MM.1S (cell line): ENCODE measurements at regions not wholly inside any gene's neighbourhood (a gene's known extent, or its start where the extent isn't known, plus 50 kb on each side); places are given as distances from the start of the nearest gene placed in this dataset.

Source experiments
- DNase-seq: peaks from one replicate; pipeline ENCODE4 v3.0.0-alpha.2; 2015
- H2AFZ ChIP-seq: fragments of 300-600 bp; sonication (generic); 2 replicates; pipeline ENCODE4 v1.6.0; 2016; ENCODE audit warnings: antibody characterized with exemption, low read length
- H3F3A ChIP-seq: fragments of 300-600 bp; sonication (generic); 2 replicates; pipeline ENCODE4 v1.6.1; 2016; ENCODE audit warnings: mild to moderate bottlenecking, antibody characterized with exemption, low read length, moderate library complexity, mixed read lengths; ENCODE audit not compliant: insufficient read depth
- H3K27ac ChIP-seq: fragments of 300-600 bp; sonication (generic); 2 replicates; pipeline ENCODE4 v1.5.1; 2016; ENCODE audit warnings: mild to moderate bottlenecking, low read length
- H3K27me3 ChIP-seq: fragments of 300-600 bp; sonication (generic); replicated peaks from 2 replicates; pipeline ENCODE4 v1.6.0; 2016; ENCODE audit warnings: low read length; ENCODE audit not compliant: insufficient read depth
- H3K36me3 ChIP-seq: fragments of 300-600 bp; sonication (generic); replicated peaks from 2 replicates; pipeline ENCODE4 v1.6.1; 2016; ENCODE audit warnings: mild to moderate bottlenecking, low read length, mixed read lengths; ENCODE audit not compliant: insufficient read depth
- H3K4me1 ChIP-seq: fragments of 300-600 bp; sonication (generic); 2 replicates; pipeline ENCODE4 v1.6.1; 2016; ENCODE audit warnings: low read length, mixed read lengths
- H3K4me2 ChIP-seq: fragments of 300-600 bp; sonication (generic); 2 replicates; pipeline ENCODE4 v1.6.0; 2016; ENCODE audit warnings: low read depth, low read length
- H3K4me3 ChIP-seq: fragments of 300-600 bp; sonication (generic); 2 replicates; pipeline ENCODE4 v1.5.1; 2016; ENCODE audit warnings: low read length, mixed read lengths
- H3K79me2 ChIP-seq: fragments of 300-600 bp; sonication (generic); 2 replicates; pipeline ENCODE4 v1.6.1; 2016; ENCODE audit warnings: mixed run types, low read length, mixed read lengths
- H3K9ac ChIP-seq: fragments of 300-600 bp; sonication (generic); 2 replicates; pipeline ENCODE4 v1.6.1; 2016; ENCODE audit warnings: low read length, mixed read lengths
- H3K9me2 ChIP-seq: fragments of 300-600 bp; sonication (generic); replicated peaks from 2 replicates; pipeline ENCODE4 v1.6.1; 2016; ENCODE audit warnings: mild to moderate bottlenecking, low read length, mixed read lengths; ENCODE audit not compliant: insufficient read depth
- H3K9me3 ChIP-seq: fragments of 300-600 bp; sonication (generic); replicated peaks from 2 replicates; pipeline ENCODE4 v1.6.1; 2016; ENCODE audit warnings: mild to moderate bottlenecking, low read length, mixed read lengths; ENCODE audit not compliant: insufficient read depth
- H4K20me1 ChIP-seq: fragments of 300-600 bp; sonication (generic); 2 replicates; pipeline ENCODE4 v1.6.1; 2016; ENCODE audit warnings: mild to moderate bottlenecking, low read length, moderate library complexity, mixed read lengths; ENCODE audit not compliant: insufficient read depth
- CTCF ChIP-seq: fragments of 300-600 bp; sonication (generic); IDR thresholded peaks from 2 replicates; pipeline ENCODE4 v1.5.1; 2016; ENCODE audit warnings: antibody characterized with exemption, low read length, mixed read lengths
- EZH2 ChIP-seq: fragments of 300-600 bp; sonication (generic); optimal IDR thresholded peaks from 2 replicates; pipeline ENCODE3; 2017; ENCODE audit warnings: low read depth, mild to moderate bottlenecking, antibody characterized with exemption, low read length, mixed read lengths
- EZH2phosphoT487 ChIP-seq: fragments of 300-600 bp; sonication (generic); IDR thresholded peaks from 2 replicates; pipeline ENCODE4 v1.6.1; 2018; ENCODE audit warnings: antibody characterized with exemption, low read length

- Histone ChIP-seq H3K9ac (no peak overlapping the region), H3F3A (no peaks in the 10 kb centered on the region), H2AFZ (no peak overlapping the region), H3K27me3 (no peaks in the 10 kb centered on the region), H3K4me3 (no peak overlapping the region), H3K4me1 (no peaks in the 10 kb centered on the region), H3K9me3 (no peaks in the 10 kb centered on the region), H3K79me2 (no peaks in the 10 kb centered on the region), H4K20me1 (no peaks in the 10 kb centered on the region), H3K27ac (no peak overlapping the region), H3K9me2 (no peaks in the 10 kb centered on the region), H3K4me2 (no peak overlapping the region), H3K36me3 (no peaks in the 10 kb centered on the region)
- DNase-seq: no peak
- no peak for TF ChIP-seq CTCF
- no peak for TF ChIP-seq EZH2phosphoT487
- no peak for TF ChIP-seq EZH2
These were observed 227.4 kb downstream of the RAB11FIP2 start for GRCh38 chr10:117819304-117819703.

- H3K4me3 ChIP-seq: no peak overlapping the region
- no peaks in the 10 kb centered on the region for H3K9me3 ChIP-seq
- DNase-seq: no peak
- H3K9me2 ChIP-seq: no peaks in the 10 kb centered on the region
- H3K79me2 ChIP-seq: no peaks in the 10 kb centered on the region
- H3K36me3 ChIP-seq: no peaks in the 10 kb centered on the region
- no peaks in the 10 kb centered on the region for H3K27me3 ChIP-seq
- H3F3A ChIP-seq: no peaks in the 10 kb centered on the region
- no peak overlapping the region for H3K9ac ChIP-seq
- H3K4me2 ChIP-seq: no peak overlapping the region
- TF ChIP-seq EZH2 (no peak), EZH2phosphoT487 (no peak), CTCF (no peak)
- H4K20me1 ChIP-seq: no peaks in the 10 kb centered on the region
- H3K4me1 ChIP-seq: no peaks in the 10 kb centered on the region
- H3K27ac ChIP-seq: no peak overlapping the region
- no peak overlapping the region for H2AFZ ChIP-seq
These were observed 222.8 kb downstream of the RAB11FIP2 start for GRCh38 chr10:117823980-117824379.

- TF ChIP-seq EZH2 (no peak), EZH2phosphoT487 (no peak), CTCF (no peak)
- no peaks in the 10 kb centered on the region for H3K36me3 ChIP-seq
- no peaks in the 10 kb centered on the region for H3K9me3 ChIP-seq
- H3K27me3 ChIP-seq: no peaks in the 10 kb centered on the region
- H3K79me2 ChIP-seq: no peaks in the 10 kb centered on the region
- no peaks in the 10 kb centered on the region for H3F3A ChIP-seq
- H4K20me1 ChIP-seq: no peaks in the 10 kb centered on the region
- no peak overlapping the region for H3K4me3 ChIP-seq
- no peaks in the 10 kb centered on the region for H3K9me2 ChIP-seq
- no peak for DNase-seq
- H2AFZ ChIP-seq: no peak overlapping the region
- no peak overlapping the region for H3K9ac ChIP-seq
- no peak overlapping the region for H3K27ac ChIP-seq
- H3K4me2 ChIP-seq: no peak overlapping the region
- no peaks in the 10 kb centered on the region for H3K4me1 ChIP-seq
These were observed 216.5 kb downstream of the RAB11FIP2 start for GRCh38 chr10:117830205-117830604.
